RWPE2 (cell line): ENCODE measurements at regions not wholly inside any gene's neighbourhood (a gene's known extent, or its start where the extent isn't known, plus 50 kb on each side); places are given as distances from the start of the nearest gene placed in this dataset.
A peak's percentile ranks its signal among the peaks of the same experiment; 100 is the strongest.

ENCODE experiments used
- ATAC-seq: fragments of 200-7000 bp; cut with Tn5 transposase; 3 replicates; pipeline ENCODE4 v1.9.1; 2021; ENCODE audit warnings: low read depth
- DNase-seq: peaks from one replicate; pipeline ENCODE4 v3.0.0-alpha.2; 2020; ENCODE audit warnings: low spot score
- H3K27ac ChIP-seq: fragments of 450-650 bp; 2 replicates; pipeline ENCODE4 v1.5.1; 2017; ENCODE audit warnings: mild to moderate bottlenecking; ENCODE audit not compliant: poor library complexity, severe bottlenecking
- H3K27me3 ChIP-seq: fragments of 250-450 bp; sonication (Bioruptor Pico); 2 replicates; pipeline ENCODE4 v1.5.1; 2021; ENCODE audit warnings: mild to moderate bottlenecking, moderate library complexity; ENCODE audit not compliant: insufficient read depth, poor library complexity, severe bottlenecking
- H3K36me3 ChIP-seq: fragments of 250-450 bp; sonication (Bioruptor Pico); 2 replicates; pipeline ENCODE4 v1.5.1; 2020; ENCODE audit warnings: low read depth, mild to moderate bottlenecking, moderate library complexity
- H3K4me1 ChIP-seq: fragments of 250-450 bp; sonication (Bioruptor Pico); 2 replicates; pipeline ENCODE4 v1.5.1; 2021; ENCODE audit warnings: mild to moderate bottlenecking, moderate library complexity; ENCODE audit not compliant: insufficient read depth, poor library complexity, severe bottlenecking
- H3K4me3 ChIP-seq: fragments of 250-450 bp; sonication (Bioruptor Pico); 2 replicates; pipeline ENCODE4 v1.5.1; 2021; ENCODE audit warnings: mild to moderate bottlenecking, moderate library complexity; ENCODE audit not compliant: severe bottlenecking
- H3K9me3 ChIP-seq: fragments of 250-450 bp; sonication (Bioruptor Pico); 2 replicates; pipeline ENCODE4 v1.5.1; 2021; ENCODE audit warnings: mild to moderate bottlenecking, moderate library complexity; ENCODE audit not compliant: severe bottlenecking
- TF ChIP-seq, protein P1 (sequence below): fragments of 450-650 bp; IDR thresholded peaks from one replicate; pipeline ENCODE4 v1.5.1; 2017; ENCODE audit warnings: mild to moderate bottlenecking, moderate library complexity; ENCODE audit not compliant: poor library complexity, severe bottlenecking

DNA sequence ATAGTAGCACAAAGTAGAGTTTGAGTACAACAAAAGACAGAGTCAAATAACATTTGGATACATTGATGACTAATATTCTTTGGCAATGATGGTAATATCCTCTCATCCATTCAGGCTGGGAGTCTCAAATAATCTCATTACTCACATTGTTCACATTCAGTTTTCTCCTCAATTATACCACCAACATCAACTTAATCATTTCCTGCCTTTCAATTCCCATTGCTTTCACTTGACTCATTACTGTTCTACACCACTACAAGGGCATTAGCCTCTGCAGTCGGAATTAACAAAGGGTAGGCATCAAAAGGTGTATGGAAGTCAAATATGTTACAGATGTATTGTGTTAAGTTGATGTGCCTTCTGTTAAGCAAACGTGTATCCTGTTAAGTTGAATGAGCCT is 518.4 kb upstream of the SLITRK1 start:
- peaks cover 10% of the 10 kb centered on the region for H3K4me1 ChIP-seq
- no peak overlapping the region for H3K4me3 ChIP-seq
- no peaks in the 10 kb centered on the region for H3K27me3 ChIP-seq
- ATAC-seq: peak; percentile 99
- no peaks in the 10 kb centered on the region for H3K36me3 ChIP-seq
- no peaks in the 10 kb centered on the region for H3K9me3 ChIP-seq
- peak overlapping the region; percentile 72 for H3K27ac ChIP-seq
- DNase-seq: no peak
- TF ChIP-seq, protein P1, sequence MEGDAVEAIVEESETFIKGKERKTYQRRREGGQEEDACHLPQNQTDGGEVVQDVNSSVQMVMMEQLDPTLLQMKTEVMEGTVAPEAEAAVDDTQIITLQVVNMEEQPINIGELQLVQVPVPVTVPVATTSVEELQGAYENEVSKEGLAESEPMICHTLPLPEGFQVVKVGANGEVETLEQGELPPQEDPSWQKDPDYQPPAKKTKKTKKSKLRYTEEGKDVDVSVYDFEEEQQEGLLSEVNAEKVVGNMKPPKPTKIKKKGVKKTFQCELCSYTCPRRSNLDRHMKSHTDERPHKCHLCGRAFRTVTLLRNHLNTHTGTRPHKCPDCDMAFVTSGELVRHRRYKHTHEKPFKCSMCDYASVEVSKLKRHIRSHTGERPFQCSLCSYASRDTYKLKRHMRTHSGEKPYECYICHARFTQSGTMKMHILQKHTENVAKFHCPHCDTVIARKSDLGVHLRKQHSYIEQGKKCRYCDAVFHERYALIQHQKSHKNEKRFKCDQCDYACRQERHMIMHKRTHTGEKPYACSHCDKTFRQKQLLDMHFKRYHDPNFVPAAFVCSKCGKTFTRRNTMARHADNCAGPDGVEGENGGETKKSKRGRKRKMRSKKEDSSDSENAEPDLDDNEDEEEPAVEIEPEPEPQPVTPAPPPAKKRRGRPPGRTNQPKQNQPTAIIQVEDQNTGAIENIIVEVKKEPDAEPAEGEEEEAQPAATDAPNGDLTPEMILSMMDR: no peak

DNA sequence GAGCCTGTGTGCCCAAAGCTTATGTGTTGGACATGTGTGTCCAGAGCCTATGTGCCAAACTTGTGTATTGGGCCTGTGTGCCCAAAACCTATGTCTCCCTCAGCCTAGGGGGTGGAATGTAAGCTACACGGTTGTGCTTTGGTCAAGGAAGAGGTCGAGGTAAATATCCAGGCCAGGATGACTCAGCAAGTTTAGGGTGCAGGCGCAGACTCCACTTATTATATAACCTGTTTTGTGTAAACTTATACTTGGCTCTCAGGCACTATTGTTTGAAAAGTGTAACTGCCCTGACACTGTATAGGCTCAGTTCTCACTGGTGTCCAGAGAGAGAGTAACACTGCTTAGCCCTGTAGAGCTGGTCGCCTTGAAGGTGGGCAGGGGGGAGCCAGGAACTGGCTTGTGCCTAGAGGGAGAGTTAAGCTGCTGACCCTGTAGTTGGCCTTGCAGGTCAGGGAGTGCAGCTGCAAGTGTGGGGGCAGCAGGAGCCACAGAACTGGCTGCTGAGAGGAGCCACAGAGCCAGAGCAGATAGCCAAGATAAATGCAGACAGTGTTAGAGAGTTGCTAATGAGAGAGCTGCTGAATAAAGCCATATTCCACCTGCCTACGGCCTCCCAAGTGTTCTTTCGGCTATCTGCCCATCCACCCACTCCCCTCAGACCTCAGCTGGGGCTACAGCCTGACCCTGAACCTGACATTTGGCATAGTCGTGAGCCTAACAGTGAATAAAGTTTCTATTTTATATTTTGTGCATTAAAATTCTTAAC is 517.2 kb upstream of the SLITRK1 start:
- DNase-seq (no peak), ATAC-seq (no peak)
- Histone ChIP-seq H3K27ac (peak overlapping the region; percentile 72), H3K9me3 (no peaks in the 10 kb centered on the region), H3K4me3 (no peak overlapping the region), H3K4me1 (peaks cover 10% of the 10 kb centered on the region), H3K36me3 (no peaks in the 10 kb centered on the region), H3K27me3 (no peaks in the 10 kb centered on the region)
- TF ChIP-seq, protein P1: no peak

DNA sequence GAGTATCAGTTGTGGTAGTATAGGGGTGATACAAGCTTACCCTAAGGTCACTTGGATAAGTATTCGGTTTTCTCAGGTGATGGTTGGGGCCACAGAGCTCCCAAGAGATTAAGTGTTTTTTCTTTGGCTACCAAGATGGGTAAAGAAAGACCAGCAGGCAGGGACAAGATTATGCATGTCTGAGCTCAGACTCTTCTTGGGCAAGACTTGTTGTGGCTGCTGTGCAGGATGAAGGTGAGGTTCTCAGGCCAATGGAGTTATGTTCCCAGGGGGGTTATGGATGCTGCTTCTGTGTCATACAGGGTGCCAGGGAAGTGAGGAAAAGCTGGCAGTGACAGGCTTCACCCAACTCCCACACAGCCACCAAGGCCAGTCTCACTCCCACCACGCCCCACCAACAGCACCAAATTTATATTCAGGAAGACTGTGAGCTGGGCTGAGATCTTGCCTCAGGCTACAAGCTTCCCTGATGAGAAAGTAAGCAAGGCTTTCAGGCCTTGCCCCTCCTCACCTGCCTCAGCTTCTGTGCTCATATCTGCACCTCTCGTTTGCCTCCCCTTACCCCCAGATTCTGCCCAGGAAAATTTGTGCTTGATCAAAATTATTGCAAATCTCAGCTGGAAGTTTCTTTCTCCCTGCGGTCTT is 511.8 kb upstream of the SLITRK1 start:
- ATAC-seq (peak; percentile 66), DNase-seq (no peak)
- Histone ChIP-seq H3K4me3 (no peak overlapping the region), H3K36me3 (no peaks in the 10 kb centered on the region), H3K27ac (no peak overlapping the region), H3K27me3 (no peaks in the 10 kb centered on the region), H3K9me3 (peaks cover 3% of the 10 kb centered on the region), H3K4me1 (peaks cover 3% of the 10 kb centered on the region)
- TF ChIP-seq, protein P1: no peak

DNA sequence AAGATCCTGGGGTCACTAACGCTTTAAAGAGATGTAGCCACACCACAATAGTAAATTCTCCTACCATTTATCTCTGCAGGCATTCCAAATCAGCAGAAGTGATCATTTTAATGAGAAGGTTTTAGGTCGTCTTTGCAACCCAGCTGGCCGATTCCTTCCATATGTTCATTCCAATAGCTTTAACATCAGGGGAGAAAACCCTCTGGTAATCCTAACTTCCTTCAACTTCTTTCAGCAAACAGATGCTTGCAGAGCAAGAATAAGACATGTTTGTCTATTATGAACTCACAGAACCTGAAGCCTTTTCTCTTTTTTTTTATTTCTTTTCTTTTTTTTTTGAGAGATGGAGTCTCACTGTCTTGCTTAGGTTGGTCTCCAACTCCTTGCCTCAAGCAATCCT is 498.6 kb upstream of the SLITRK1 start:
- ATAC-seq (no peak), DNase-seq (no peak)
- H3K36me3 ChIP-seq: no peaks in the 10 kb centered on the region
- no peak overlapping the region for H3K27ac ChIP-seq
- TF ChIP-seq, protein P1: no peak
- H3K4me3 ChIP-seq: no peak overlapping the region
- H3K4me1 ChIP-seq: no peaks in the 10 kb centered on the region
- no peaks in the 10 kb centered on the region for H3K27me3 ChIP-seq
- H3K9me3 ChIP-seq: no peaks in the 10 kb centered on the region

DNA sequence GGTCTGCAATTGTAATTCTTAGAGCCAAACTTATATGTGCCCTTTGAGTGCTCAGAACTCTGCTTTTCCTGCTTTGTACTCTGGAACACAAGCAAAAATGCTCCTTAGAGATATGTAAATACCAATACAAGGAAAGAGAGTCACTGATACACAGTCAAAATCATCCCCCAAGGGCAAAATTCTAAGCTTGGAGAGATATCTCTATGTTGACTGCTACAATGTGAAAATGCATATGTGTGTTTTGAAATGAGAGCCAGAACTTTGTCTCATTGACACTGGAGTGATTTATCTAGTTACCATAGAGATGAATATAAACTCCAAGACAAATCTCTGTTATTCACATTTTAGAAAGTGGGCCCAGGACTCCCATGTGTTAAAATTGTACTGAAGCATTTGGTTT is 494.8 kb upstream of the SLITRK1 start:
- TF ChIP-seq, protein P1: no peak
- Histone ChIP-seq H3K36me3 (no peaks in the 10 kb centered on the region), H3K27ac (no peak overlapping the region), H3K27me3 (no peaks in the 10 kb centered on the region), H3K4me1 (no peaks in the 10 kb centered on the region), H3K9me3 (no peaks in the 10 kb centered on the region), H3K4me3 (no peak overlapping the region)
- ATAC-seq: no peak
- no peak for DNase-seq
